ENCODE measurements at regions not wholly inside any gene's neighbourhood (a gene's known extent, or its start where the extent isn't known, plus 50 kb on each side); places are given as distances from the start of the nearest gene placed in this dataset.

- no peak for TF ChIP-seq POLR2A (IDR thresholded peaks at IDR 0.05)
- TF ChIP-seq, protein P1, sequence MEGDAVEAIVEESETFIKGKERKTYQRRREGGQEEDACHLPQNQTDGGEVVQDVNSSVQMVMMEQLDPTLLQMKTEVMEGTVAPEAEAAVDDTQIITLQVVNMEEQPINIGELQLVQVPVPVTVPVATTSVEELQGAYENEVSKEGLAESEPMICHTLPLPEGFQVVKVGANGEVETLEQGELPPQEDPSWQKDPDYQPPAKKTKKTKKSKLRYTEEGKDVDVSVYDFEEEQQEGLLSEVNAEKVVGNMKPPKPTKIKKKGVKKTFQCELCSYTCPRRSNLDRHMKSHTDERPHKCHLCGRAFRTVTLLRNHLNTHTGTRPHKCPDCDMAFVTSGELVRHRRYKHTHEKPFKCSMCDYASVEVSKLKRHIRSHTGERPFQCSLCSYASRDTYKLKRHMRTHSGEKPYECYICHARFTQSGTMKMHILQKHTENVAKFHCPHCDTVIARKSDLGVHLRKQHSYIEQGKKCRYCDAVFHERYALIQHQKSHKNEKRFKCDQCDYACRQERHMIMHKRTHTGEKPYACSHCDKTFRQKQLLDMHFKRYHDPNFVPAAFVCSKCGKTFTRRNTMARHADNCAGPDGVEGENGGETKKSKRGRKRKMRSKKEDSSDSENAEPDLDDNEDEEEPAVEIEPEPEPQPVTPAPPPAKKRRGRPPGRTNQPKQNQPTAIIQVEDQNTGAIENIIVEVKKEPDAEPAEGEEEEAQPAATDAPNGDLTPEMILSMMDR (IDR thresholded peaks at IDR 0.05), result no peak
Observed at GRCh38 chr4:186013419-186014186, 55.4 kb upstream of the TLR3 start.

Measured in tibial nerve (tissue), 3 donors.